ENCODE measurements at regions not wholly inside any gene's neighbourhood (a gene's known extent, or its start where the extent isn't known, plus 50 kb on each side); places are given as distances from the start of the nearest gene placed in this dataset.

GRCh38 chr2:82853299-82853698 lies 1605.8 kb downstream of the SUCLG1 start:
- DNase-seq: no peak

GRCh38 chr2:82852787-82853186 lies 1606.3 kb downstream of the SUCLG1 start:
- no peak for DNase-seq

DNA sequence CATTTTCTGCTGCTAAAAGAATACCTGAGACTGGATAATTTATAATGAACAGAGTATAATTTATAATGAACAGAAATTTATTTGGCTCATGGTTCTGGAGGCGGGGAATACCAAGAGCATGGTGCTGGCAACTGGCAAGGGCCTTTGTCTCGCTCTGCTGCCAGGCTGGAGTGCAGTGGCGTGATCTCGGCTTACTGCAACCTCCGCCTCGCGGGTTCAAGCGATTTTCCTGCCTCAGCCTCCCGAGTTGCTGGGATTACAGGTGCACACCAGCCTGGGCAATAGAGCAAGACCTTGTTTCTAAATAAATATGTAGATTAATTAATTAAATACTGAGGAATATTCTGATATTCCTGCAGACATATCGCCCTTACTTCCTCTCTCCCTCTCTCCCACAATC lies 1610.8 kb downstream of the SUCLG1 start:
- no peak for DNase-seq

- DNase-seq: no peak
Observed at GRCh38 chr2:82839036-82839435, 1620.0 kb downstream of the SUCLG1 start.

DNA sequence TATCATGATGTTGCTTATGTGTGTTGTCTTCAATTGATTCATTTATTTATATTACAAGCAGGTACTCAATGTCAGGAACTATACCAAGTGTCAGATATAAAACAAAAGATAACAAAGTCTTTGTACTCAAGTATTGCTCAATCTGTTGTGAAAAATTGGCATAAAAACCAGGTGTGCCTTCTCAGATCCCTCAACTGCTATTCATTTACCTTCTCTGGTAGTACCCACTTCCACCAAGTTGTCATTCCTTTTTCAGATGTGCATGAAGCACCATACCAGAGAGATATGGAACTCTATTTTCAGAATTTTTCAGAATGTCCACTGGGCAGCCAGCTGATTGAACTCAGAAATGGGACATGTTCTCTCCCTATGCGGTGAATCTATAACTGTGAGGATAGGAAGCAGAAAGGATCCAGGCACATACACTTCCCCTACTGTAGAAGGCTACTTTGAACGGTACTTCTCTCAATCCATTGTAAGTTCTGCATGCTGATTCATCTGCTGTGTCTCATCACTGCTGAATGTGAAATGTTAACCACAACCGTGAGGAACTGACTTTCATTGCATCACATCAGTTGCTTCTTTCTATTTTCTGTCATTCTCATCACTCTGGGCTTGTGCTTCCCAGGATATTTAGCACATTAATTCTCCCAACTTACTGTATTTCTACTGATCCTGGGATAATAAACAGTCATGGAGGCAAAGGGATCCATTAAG lies 1621.3 kb downstream of the SUCLG1 start:
- no peak for DNase-seq

DNA sequence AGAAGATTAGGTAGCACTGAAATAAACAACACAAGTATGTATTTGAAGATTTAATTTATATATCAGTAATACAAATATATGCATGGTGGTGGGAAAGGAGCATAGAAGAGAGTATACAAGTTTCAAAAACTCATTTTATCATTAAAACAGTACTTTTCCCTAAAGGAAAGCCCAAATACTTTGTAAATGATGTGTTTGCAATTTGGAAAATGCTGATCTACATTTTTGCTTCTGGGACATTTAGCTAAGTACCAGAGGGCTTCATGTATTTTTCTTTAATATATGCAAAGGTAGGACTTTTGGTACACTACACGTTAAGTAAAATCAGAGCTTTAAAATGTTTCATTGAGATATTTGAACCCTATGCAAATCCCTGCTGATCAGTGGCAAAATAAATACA lies 1624.2 kb downstream of the SUCLG1 start:
- DNase-seq: no peak

DNA sequence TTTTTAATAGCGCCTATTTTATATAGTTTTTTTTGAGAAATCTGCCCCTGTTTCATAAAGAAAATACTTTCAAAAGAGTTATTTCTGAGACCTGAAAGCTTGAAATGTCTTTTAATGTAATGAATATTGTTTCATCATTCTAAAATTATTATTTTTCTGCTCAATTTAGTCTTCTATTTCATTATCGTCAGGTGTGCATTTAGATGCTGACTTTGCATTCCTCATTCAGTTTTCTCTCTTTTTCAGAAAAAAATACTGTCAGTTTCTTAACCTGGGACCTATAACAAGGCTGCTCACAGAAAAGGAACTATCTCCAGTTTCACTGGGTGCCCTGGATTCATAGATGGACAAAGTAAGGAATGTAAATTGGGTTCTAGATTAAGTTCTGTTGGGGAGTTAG lies 1631.7 kb downstream of the SUCLG1 start:
- DNase-seq: no peak

DNA sequence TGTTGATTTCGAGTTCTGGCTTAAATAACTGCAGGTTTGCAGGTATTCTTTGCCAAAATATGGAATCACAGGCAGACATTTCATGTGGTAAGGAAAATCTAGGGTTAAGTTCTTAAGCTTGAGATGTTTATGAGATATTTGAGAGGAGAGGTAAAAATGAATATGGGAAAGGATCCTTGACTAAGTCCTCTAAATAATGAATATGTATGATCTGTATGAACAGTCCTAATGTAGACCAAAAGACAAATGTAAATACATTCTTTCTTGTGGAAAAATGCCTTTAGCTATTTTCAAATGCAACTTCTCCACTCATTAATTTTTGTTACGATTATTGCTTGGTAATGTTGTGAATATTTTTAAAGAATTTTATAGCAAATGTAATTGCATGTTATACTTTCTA lies 1632.6 kb downstream of the SUCLG1 start:
- no peak for DNase-seq

DNA sequence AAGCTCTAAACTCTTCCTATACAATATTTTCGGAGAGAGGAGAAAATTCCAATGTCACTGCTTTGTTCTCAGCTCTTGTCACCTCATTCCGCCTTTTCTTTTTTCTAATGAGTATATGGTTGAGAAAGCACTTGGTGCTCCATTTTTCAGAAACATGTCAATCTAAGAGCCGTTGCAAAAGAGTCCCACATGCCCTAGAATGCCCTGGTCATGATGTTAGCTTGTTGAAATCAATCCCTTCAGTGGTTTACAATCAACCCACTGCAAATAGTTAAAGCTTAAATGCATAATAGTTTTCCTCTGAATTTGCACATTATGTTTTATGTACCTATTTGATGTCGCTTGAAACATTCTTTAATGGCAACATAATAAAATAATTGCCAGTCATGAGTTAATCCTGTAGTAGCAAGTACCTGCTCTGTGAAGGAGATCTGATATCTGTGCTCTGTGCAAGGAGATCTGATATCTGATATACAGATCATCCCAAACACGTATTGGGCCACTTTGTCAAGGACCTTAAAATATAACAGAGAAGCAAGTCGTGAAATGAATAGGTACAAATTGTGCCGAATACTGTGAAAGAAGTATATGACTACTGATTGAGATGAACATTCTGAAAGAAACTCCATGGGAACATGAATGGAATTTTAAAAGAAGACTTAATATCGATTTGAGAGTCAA lies 1633.5 kb downstream of the SUCLG1 start:
- DNase-seq: no peak

DNA sequence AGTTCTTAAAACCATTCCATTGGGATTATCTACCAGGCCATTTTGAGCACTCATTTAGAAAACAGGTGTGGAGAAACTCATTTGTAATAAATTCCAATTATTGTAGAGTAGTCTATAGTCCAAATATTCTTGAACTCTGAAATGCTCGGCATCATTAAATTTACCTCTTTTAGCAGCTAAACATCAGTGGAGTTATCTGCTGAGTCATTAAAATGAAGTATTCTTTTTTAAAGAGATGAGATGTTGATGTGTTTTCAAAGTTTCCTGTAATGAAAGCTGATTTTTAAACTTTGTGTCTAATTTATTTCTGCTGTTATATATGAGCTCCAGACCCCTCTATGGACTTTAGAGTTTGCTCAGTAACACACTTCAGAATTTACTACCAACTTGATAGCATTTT lies 1635.2 kb downstream of the SUCLG1 start:
- DNase-seq: no peak

DNA sequence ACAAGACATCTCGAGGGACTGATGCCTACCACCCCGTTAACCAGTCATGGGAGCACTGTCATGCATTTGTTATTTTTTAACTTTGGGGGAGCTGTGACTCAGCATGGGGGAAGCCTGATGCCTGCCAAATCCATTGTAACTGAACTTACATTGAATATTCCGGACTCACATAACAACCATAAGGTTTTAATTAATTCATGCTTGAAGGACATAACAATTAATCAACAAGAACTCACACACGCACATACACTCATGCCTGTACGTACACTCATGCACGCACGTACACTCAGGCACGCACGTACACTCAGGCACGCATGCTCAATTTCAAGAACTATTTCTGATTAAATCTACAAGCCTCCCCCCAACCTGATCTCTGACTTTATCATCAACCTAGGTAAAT lies 1639.1 kb downstream of the SUCLG1 start:
- no peak for DNase-seq

- no peak for DNase-seq
Observed at GRCh38 chr2:82814146-82814545, 1644.9 kb downstream of the SUCLG1 start.

DNA sequence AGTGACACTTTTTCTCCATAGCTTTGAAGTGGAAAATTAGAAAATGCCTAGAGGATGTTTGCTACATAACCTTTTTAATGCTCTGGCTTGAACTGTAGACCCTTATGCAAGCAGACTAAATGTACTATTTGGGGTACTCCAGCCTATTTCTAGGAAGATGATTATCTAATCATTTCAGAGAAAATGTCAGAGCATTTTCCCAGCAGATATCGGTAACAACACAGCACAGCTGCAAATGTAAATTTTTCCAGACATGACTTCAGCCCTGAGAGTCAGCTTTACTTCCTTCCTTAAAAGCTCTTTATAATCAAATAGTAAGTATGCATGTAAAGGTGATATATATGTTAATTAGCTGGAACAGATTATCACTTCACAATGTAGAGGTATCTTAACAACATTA lies 1647.1 kb downstream of the SUCLG1 start:
- no peak for DNase-seq

GRCh38 chr2:82803307-82803706 lies 1655.8 kb downstream of the SUCLG1 start:
- DNase-seq: no peak

DNA sequence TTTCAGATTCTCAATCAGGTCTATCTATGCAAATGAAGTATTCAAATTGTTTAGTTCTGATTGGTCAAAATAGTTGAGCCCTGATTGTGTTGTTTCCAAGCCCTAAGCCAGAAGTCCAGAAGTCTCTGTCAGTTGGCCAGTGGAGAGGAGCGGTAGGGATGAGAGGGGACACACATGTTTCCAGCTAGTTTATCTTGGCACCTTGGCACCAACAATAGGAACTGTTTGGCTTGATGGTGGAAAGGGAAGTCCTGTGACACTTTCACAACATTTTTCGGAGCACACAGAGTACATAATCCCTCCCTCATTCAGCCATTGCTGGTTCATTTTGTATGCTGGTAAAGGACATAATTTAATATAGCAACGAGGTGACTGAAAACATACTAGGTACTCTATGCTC lies 1661.6 kb downstream of the SUCLG1 start:
- no peak for DNase-seq

DNA sequence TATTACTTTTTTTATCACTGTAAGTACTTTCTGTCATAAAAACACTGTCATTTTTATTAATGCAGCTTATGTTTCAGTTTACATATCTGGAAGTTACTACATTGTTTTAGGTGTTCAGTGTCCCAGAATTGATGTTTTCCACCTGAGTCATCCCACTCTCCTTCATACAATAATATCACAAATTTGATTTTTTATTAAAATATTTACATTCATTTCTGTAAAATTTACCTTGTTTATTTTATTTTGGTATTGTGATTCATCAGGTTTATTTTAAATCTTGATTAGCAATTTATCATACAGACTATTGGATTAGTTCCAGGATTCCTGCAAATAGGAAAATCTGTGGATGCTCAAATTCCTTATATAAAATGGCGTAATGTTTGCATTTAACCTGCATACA lies 1662.9 kb downstream of the SUCLG1 start:
- no peak for DNase-seq

- no peak for DNase-seq
Observed at GRCh38 chr2:82795446-82795845, 1663.6 kb downstream of the SUCLG1 start.

DNA sequence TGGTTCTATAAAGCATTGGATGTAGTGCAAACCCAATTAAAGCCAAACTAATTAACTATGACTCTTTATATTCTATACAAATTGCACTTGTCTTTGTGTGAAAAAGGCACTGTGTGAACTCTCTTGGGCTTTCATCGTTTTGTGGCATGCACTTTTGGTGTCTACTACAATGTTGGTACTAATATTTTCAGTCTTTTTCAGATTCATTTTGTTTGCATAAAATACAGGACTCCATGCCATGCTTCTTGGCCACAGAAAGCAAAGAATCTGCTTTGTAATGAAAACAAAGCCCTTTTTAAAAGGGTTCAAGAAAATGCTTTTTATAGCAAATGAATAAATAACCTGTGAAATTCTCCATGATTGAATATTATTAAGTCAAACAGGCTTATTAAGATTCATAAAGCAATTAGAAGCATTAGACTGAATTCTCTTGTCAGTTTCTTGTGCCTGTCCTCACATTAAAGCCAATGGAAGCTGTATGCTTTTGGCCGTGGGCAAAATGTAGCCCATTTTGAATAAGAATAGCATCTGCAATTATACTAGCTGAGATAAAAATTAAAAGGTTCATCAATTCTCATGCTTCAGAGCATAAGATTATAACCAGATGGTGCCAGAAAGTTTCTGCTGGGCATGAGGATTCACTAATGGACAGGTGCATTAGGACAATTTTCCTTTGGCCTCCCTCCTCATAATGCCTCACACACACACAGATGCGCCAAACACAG lies 1665.2 kb downstream of the SUCLG1 start:
- DNase-seq: no peak

- no peak for DNase-seq
Observed at GRCh38 chr2:82792316-82792715, 1666.8 kb downstream of the SUCLG1 start.

- no peak for DNase-seq
Observed at GRCh38 chr2:82790206-82791021, 1668.7 kb downstream of the SUCLG1 start.

- DNase-seq: no peak
Observed at GRCh38 chr2:82789851-82790205, 1669.3 kb downstream of the SUCLG1 start.

DNA sequence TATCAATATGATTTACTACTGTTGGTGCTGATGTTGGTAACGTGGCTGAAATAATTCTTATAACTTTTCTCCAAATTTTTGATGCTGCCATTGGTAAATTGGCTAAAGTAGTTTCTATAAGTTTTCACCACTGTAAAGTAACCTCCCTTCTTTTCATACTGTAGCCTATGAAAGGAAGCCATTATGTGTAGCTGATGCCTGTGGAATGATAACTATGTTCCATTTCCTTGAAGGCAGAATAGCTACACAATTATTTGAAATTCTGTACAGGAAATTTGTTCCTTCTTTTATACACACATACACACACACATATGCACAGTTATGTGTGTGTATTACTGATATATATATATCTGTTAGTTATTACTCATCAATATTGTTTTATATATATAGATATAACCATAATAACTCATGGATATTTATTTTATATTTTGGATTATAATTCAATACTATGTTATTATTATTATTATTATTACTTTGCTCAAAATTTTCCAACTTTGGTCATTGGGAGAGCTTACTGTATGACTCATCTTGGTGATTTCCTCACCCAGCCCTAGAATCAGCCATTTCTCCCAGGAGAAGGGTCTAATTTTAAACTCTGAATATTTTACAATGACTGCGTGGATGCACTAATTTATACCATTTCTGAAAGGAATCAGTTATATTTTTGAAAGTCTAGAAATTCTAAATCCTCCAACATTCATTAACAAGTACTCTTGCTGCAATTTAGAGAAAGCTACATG lies 1677.7 kb downstream of the SUCLG1 start:
- DNase-seq: no peak

DNA sequence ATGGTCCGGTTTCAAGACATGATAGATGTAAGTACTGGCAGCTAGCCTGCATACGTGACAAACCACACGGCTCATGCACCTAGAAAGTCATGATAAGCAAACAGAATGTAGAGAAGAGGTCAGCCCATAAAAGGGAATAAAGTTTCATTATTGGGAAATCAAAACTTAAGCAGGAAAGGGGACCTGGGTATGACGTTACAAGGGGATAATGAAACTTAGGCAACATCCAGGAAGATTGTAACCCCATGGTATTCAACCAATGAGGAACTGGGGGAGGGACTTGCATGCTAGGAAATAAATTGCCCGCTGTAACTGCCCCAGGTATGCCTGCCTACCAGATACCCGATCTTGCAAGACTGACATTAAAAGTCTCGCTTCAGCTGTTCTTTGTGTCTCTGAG lies 1679.0 kb downstream of the SUCLG1 start:
- DNase-seq: no peak

All from activated T-cell treated with anti-CD3 and anti-CD28 coated beads for 4 hours (primary cell).